ENCODE measurements at regions not wholly inside any gene's neighbourhood (a gene's known extent, or its start where the extent isn't known, plus 50 kb on each side); places are given as distances from the start of the nearest gene placed in this dataset.

GRCh38 chr13:67619995-67620380 is 389.9 kb upstream of the PCDH9 start:
- Histone ChIP-seq H3K36me3 (no peaks in the 10 kb centered on the region), H3K27ac (no peak overlapping the region), H3K27me3 (ENCODE audit: low read depth) (no peaks in the 10 kb centered on the region), H3K4me1 (no peaks in the 10 kb centered on the region), H3K9me3 (no peaks in the 10 kb centered on the region), H3K4me3 (no peak overlapping the region)
- DNase-seq (no peak), ATAC-seq (no peak)
- TF ChIP-seq, protein P1, sequence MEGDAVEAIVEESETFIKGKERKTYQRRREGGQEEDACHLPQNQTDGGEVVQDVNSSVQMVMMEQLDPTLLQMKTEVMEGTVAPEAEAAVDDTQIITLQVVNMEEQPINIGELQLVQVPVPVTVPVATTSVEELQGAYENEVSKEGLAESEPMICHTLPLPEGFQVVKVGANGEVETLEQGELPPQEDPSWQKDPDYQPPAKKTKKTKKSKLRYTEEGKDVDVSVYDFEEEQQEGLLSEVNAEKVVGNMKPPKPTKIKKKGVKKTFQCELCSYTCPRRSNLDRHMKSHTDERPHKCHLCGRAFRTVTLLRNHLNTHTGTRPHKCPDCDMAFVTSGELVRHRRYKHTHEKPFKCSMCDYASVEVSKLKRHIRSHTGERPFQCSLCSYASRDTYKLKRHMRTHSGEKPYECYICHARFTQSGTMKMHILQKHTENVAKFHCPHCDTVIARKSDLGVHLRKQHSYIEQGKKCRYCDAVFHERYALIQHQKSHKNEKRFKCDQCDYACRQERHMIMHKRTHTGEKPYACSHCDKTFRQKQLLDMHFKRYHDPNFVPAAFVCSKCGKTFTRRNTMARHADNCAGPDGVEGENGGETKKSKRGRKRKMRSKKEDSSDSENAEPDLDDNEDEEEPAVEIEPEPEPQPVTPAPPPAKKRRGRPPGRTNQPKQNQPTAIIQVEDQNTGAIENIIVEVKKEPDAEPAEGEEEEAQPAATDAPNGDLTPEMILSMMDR (IDR thresholded peaks at IDR 0.05), result no peak
- intact Hi-C loops (cut with DNase I), result no loop called here

DNA sequence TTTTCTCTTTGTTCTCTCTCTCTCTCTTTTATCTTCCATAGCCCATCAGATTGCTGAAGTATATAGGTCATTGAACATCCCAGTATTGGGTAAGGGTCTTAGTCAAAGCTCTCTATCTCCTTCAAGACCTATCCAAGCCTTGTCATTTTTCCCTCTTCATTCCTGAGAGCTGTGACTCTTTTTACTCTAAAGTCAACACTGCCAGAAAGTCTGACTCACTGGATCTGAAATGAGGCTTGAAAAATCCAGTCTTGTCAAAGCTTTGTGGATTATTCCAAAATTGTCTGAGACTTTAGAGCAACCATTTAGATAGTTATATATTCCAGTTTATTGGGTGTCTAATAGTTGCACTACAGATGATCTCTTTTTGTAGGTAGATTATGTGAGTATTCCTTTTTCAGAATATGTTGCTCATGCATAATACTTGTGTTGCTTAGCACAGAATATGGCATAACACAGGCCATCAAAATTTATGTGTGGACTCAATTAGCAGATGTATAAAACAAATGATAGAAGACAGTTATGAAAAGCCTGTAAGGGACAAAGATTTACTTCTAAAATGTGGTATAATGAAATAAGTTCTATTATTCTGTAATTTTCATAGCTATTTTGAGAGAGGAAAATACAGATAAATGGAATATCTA is 389.3 kb upstream of the PCDH9 start:
- Histone ChIP-seq H3K27ac (no peak overlapping the region), H3K4me3 (no peak overlapping the region), H3K36me3 (no peaks in the 10 kb centered on the region), H3K9me3 (no peaks in the 10 kb centered on the region), H3K27me3 (ENCODE audit: low read depth) (no peaks in the 10 kb centered on the region), H3K4me1 (no peaks in the 10 kb centered on the region)
- ATAC-seq, result no peak
- intact Hi-C loops (cut with DNase I), result no loop called here
- TF ChIP-seq, protein P1 (IDR thresholded peaks at IDR 0.05), result no peak
- DNase-seq, result no peak

DNA sequence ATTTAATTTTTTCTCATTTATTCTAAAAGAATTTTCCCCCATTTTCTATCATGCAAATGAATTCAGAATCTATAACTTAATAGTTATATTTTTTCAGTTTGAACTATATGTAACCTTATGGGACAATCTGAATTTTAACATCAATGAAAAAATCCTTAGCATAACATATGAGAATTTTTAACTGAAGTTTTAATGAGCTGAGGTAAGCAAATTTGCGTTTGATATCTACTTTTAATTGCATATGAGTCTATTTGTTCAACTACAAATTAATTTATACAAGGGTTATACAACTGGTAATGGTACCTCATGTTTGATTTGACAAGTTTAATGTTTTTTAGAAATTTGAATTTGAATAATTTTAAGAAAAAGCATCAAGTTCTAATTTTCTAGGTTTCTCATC is 384.4 kb upstream of the PCDH9 start:
- TF ChIP-seq, protein P1 (IDR thresholded peaks at IDR 0.05), result no peak
- H3K36me3 ChIP-seq, result no peaks in the 10 kb centered on the region
- intact Hi-C loops (cut with DNase I), result no loop called here

DNA sequence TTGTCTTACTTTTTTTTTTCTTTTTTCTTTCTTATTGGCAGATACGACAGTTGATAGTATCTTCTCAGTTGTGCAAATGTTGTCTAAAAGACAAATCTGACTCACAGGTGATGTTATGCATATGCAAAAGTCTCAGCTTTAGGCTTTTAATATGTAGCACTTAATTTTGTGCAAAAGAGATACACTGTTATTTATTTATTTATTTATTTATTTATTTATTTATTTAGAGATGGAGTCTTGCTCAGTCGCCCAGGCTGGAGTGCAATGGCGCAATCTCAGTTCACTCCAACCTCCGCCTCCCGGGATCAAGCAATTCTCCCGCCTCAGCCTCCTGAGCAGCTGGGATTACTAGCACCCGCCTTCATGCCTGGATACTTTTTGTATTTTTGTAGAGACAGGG is 383.9 kb upstream of the PCDH9 start:
- Histone ChIP-seq H3K36me3 (no peaks in the 10 kb centered on the region), H3K4me3 (no peak overlapping the region), H3K4me1 (no peaks in the 10 kb centered on the region), H3K27me3 (ENCODE audit: low read depth) (no peaks in the 10 kb centered on the region), H3K9me3 (no peaks in the 10 kb centered on the region), H3K27ac (no peak overlapping the region)
- intact Hi-C loops (cut with DNase I), result no loop called here
- TF ChIP-seq, protein P1 (IDR thresholded peaks at IDR 0.05), result no peak
- DNase-seq (no peak), ATAC-seq (no peak)

More for the DNA sequence above, 384.4 kb upstream of the PCDH9 start:
- Histone ChIP-seq H3K4me3 (no peak overlapping the region), H3K9me3 (no peaks in the 10 kb centered on the region), H3K27me3 (ENCODE audit: low read depth) (no peaks in the 10 kb centered on the region), H3K4me1 (no peaks in the 10 kb centered on the region), H3K27ac (no peak overlapping the region)
- ATAC-seq (no peak), DNase-seq (no peak)

GRCh38 chr13:67588607-67589006 is 358.5 kb upstream of the PCDH9 start:
- TF ChIP-seq, protein P1 (IDR thresholded peaks at IDR 0.05), result no peak
- intact Hi-C loops (cut with DNase I), result no loop called here
- no peak overlapping the region for H3K27ac ChIP-seq
- DNase-seq, result no peak
- H3K9me3 ChIP-seq, result no peaks in the 10 kb centered on the region
- ATAC-seq, result no peak
- H3K4me1 ChIP-seq, result no peaks in the 10 kb centered on the region
- no peaks in the 10 kb centered on the region for H3K36me3 ChIP-seq
- H3K4me3 ChIP-seq, result no peak overlapping the region
- no peaks in the 10 kb centered on the region for H3K27me3 ChIP-seq (ENCODE audit: low read depth)

Measured in lower lobe of right lung (tissue), 2 donors.